GM21447 (cell line): ENCODE measurements at regions not wholly inside any gene's neighbourhood (a gene's known extent, or its start where the extent isn't known, plus 50 kb on each side); places are given as distances from the start of the nearest gene placed in this dataset.

ENCODE experiments used
- ATAC-seq: cut with Tn5 transposase; IDR thresholded peaks from one replicate; pipeline ENCODE4 v1.9.1; 2021; ENCODE audit not compliant: unreplicated experiment

GRCh38 chr3:124273651-124274050, 281.7 kb upstream of the ROPN1 start:
- no peak for ATAC-seq

GRCh38 chr3:124274051-124274450, 282.1 kb upstream of the ROPN1 start:
- ATAC-seq = no peak

- no peak for ATAC-seq
These were observed 283.5 kb upstream of the ROPN1 start for GRCh38 chr3:124275412-124275811.

GRCh38 chr3:124276133-124276532, 284.2 kb upstream of the ROPN1 start:
- ATAC-seq = no peak

- no peak for ATAC-seq
These were observed 284.7 kb upstream of the ROPN1 start for GRCh38 chr3:124276539-124277143.

GRCh38 chr3:124277144-124277890, 285.4 kb upstream of the ROPN1 start:
- ATAC-seq = no peak

- no peak for ATAC-seq
These were observed 289.8 kb upstream of the ROPN1 start for GRCh38 chr3:124281453-124282316.

- no peak for ATAC-seq
These were observed 291.1 kb upstream of the ROPN1 start for GRCh38 chr3:124282751-124283651.

- ATAC-seq = no peak
These were observed 291.7 kb upstream of the ROPN1 start for GRCh38 chr3:124283652-124284023.

GRCh38 chr3:124288996-124289395, 297.1 kb upstream of the ROPN1 start:
- no peak for ATAC-seq

- no peak for ATAC-seq
These were observed 299.1 kb upstream of the ROPN1 start for GRCh38 chr3:124291008-124291407.

GRCh38 chr3:124292329-124292728, 300.4 kb upstream of the ROPN1 start:
- no peak for ATAC-seq

- no peak for ATAC-seq
These were observed 301.7 kb upstream of the ROPN1 start for GRCh38 chr3:124293584-124293983.

- ATAC-seq = no peak
These were observed 303.4 kb upstream of the ROPN1 start for GRCh38 chr3:124295362-124295761.

- no peak for ATAC-seq
These were observed 304.5 kb upstream of the ROPN1 start for GRCh38 chr3:124296406-124296805.

- no peak for ATAC-seq
These were observed 305.4 kb upstream of the ROPN1 start for GRCh38 chr3:124297062-124297980.

GRCh38 chr3:124298301-124298700, 306.4 kb upstream of the ROPN1 start:
- no peak for ATAC-seq

- peak; percentile 69 for ATAC-seq
These were observed 307.0 kb upstream of the ROPN1 start for GRCh38 chr3:124298951-124299350.

GRCh38 chr3:124299831-124300230, 307.9 kb upstream of the ROPN1 start:
- no peak for ATAC-seq

GRCh38 chr3:124300416-124300815, 308.5 kb upstream of the ROPN1 start:
- ATAC-seq = no peak
